GM21717 (cell line): ENCODE measurements at regions not wholly inside any gene's neighbourhood (a gene's known extent, or its start where the extent isn't known, plus 50 kb on each side); places are given as distances from the start of the nearest gene placed in this dataset.
A peak's percentile ranks its signal among the peaks of the same experiment; 100 is the strongest.
"Not testable (repeated sequence)": the region's sequence is repeated elsewhere in the genome, so short reads cannot be mapped to it uniquely, and the experiment has no call there.

Experiments
- ATAC-seq: cut with Tn5 transposase; IDR thresholded peaks from one replicate; pipeline ENCODE4 v1.9.1; 2021; ENCODE audit warnings: mild to moderate bottlenecking, moderate library complexity; ENCODE audit not compliant: unreplicated experiment

- no peak for ATAC-seq
Observed at GRCh38 chr17:68782789-68783188, 172.4 kb downstream of the ABCA8 start.

GRCh38 chr17:68780596-68780995 is 174.6 kb downstream of the ABCA8 start:
- no peak for ATAC-seq

GRCh38 chr17:68778726-68779125 is 176.5 kb downstream of the ABCA8 start:
- ATAC-seq: no peak

- ATAC-seq: no peak
Observed at GRCh38 chr17:68777856-68778694, 176.9 kb upstream of the FAM20A start.

- ATAC-seq: no peak
Observed at GRCh38 chr17:68777243-68777855, 176.2 kb upstream of the FAM20A start.

- ATAC-seq: no peak
Observed at GRCh38 chr17:68776451-68776850, 175.3 kb upstream of the FAM20A start.

GRCh38 chr17:68775969-68776368 is 174.8 kb upstream of the FAM20A start:
- no peak for ATAC-seq

- no peak for ATAC-seq
Observed at GRCh38 chr17:68775318-68775717, 174.2 kb upstream of the FAM20A start.

- peak; percentile 74 for ATAC-seq
Observed at GRCh38 chr17:68771867-68772515, 170.8 kb upstream of the FAM20A start.

GRCh38 chr17:68768804-68769203 is 167.6 kb upstream of the FAM20A start:
- ATAC-seq: no peak

- no peak for ATAC-seq
Observed at GRCh38 chr17:68766640-68767039, 165.5 kb upstream of the FAM20A start.

GRCh38 chr17:68763562-68763961 is 162.4 kb upstream of the FAM20A start:
- no peak for ATAC-seq

GRCh38 chr17:68762911-68763310 is 161.7 kb upstream of the FAM20A start:
- ATAC-seq: no peak

GRCh38 chr17:68760141-68760475 is 158.9 kb upstream of the FAM20A start:
- no peak for ATAC-seq

- peak; percentile 92 for ATAC-seq
Observed at GRCh38 chr17:68759343-68760140, 158.4 kb upstream of the FAM20A start.

- ATAC-seq: no peak
Observed at GRCh38 chr17:68759002-68759342, 157.8 kb upstream of the FAM20A start.

- not testable (repeated sequence) for ATAC-seq
Observed at GRCh38 chr17:68757866-68758757, 156.9 kb upstream of the FAM20A start.

- no peak for ATAC-seq
Observed at GRCh38 chr17:68753985-68754769, 153.0 kb upstream of the FAM20A start.

- ATAC-seq: no peak
Observed at GRCh38 chr17:68750208-68750562, 149.0 kb upstream of the FAM20A start.
